ENCODE measurements at regions not wholly inside any gene's neighbourhood (a gene's known extent, or its start where the extent isn't known, plus 50 kb on each side); places are given as distances from the start of the nearest gene placed in this dataset.

DNA sequence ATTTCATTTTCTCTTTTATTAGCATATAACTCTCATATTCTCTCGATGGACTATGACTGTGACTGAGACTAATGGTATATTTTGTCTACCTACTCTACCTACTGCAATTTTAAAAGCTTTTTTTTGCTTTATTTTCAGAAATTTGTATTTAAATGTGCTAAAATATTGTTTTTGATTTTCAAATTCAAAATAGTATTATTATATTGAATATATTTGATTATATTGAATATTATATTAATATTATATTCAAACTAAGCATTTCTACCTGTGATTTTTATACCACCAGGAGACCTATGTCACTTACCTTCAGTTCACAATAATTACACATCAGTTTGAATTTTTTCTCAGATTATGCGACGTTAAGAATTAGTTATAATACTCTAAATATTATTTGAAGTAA, 700.5 kb upstream of the RGMB start:
- DNase-seq = no peak

DNA sequence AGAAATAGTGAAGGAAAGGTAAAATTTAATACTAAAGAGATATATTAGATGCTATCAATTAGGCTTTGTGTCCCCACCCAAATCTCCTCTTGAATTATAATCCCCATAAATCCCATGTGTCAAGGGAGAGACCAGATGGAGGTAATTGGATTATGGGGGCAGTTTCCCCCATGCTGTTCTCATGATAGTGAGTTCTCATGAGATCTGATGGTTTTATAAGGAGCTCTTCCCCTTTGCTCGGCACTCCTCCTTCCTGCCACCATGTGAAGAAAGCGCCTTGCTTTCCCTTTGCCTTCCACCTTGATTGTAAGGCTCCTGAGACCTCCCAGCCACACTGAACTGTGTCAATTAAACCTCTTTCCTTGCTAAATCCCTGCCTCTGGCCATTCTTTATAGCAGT, 697.0 kb upstream of the RGMB start:
- DNase-seq = no peak

DNA sequence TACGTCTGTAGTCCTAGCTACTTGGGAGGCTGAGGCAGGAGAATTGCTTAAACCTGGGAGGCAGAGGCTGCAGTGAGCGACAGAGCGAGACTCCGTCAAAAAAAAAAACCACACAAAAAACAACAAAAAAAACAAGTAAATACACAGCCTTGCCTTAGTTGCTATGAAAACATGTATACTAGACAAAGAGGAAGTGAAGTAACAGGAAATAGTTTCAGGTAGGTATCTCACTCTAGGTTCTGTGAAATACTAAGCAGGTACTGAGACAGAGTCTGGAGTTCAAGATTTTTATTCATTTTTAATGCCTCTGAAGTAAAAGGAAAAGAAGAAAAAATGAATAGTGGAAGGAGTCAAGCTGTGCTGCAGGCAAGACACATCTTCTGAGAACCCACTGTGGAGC, 687.9 kb upstream of the RGMB start:
- DNase-seq = no peak

DNA sequence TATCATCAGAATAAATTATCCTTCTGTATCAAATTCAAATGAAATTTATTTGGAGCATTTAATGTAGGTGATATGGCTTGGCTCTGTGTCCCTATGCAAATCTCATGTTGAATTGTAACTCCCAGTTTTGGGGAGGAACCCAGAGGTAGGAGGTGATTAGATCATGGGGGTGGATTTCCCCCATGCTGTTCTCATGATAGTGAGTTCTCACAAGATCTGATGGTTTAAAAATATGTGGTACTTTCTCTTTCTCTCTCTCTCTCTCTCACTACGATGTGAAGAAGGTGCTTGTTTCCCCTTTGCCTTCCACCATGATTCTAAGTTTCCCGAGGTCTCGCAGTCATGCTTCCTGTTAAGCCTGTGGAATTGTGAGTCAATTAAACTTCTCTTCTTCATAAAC, 678.4 kb upstream of the RGMB start:
- no peak for DNase-seq

DNA sequence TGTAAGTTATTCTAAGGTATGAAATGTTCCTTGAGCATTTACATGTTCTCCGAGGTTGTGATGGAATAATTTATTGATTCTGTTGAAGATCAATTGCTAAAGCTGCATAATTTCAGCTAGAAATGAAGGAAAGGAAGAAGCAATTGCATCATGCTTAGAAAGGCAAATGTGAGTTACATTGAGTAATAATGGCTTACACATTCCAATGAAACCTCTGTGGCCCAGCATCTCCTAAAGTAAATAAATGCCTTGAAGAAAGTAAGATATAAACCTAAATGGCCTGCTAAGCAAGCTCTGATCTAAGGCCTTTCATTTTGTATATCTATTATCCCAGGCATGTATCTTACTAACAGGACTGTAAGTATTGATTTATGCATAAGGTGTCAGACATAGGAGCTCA, 677.3 kb upstream of the RGMB start:
- peak; percentile 80 for DNase-seq

DNA sequence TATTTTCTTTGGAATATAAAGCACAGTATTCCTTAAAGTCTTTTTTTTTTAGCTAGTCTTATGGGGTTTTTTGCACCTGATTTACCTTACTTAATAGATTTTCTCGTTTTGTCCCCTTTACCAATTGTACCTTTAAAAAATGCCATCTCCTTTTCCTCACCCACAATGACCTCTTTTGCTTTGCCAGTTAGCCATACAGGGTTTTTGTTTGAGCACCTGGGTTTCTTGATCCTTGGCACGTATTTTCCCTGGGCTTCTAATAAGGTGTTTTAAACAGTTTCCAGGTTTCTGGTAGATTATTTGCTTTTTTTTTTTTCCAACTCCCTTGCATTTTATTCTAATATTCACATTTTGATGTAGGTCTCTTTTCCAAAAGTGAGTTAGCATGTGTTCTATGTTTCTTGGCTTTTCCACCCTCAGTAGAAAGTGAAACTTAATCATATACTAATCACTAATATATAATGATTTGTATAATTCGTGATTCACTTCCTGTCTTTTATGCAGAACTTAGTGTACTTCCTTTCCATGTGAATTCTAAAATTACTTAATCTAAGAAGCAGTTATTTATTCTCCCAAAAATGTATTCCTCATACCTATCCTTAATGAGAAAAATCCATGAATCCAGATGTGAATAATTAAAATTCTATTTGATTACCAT, 673.9 kb upstream of the RGMB start:
- peak; percentile 17 for DNase-seq

DNA sequence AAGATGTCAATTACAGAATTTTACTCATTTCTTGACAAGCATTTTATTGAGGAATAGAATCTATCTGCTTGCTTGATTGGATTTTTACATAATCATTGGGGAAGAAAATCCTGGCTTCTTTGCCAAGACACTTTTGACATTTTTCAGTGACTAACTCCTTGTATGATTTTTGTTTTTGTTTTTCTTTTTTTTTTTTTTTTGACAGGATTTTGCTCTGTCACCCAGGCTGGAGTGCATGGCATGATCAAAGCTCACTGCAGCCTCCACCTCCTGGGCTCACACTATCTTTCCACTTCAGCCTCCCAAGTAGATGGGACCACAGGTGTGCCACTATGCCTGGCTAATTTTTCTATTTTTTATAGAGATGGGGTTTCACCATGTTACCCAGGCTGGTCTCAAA, 672.3 kb upstream of the RGMB start:
- DNase-seq = no peak

DNA sequence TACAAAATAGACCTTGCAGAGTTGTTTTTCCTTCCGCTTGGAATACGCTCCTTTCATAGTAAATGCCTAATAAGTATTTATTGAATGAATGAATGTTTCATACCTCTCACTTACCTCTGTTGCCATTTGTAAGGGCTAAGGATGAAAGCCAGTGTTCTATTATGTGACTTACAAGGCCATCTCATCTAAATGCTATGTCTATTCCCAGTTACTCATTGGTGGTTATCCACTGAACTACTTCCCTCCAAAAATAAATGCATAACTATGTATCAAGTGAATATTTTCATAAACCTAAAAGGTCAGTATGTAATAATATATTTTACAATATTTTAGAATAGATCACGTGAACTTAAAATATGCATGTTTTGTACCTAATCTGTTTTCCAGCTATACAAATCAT, 670.5 kb upstream of the RGMB start:
- no peak for DNase-seq

DNA sequence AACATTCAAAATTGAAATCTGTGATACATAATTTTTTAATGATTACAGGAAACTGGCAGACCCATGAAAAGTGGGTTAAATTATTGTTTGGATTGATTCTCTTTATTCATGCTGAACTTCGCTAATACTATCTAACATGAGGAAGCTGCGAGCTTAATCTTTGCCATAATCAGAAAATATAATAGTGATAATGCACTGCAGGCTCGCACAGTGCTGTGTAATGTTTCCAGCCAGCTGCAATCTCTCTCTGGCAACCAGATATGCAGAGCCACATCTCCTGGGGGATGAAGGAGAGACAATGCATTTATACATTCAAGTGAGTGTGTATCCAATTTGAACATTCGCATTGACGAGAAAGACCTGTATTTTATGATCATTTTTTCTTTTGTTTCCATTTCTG, 669.7 kb upstream of the RGMB start:
- DNase-seq = no peak

DNA sequence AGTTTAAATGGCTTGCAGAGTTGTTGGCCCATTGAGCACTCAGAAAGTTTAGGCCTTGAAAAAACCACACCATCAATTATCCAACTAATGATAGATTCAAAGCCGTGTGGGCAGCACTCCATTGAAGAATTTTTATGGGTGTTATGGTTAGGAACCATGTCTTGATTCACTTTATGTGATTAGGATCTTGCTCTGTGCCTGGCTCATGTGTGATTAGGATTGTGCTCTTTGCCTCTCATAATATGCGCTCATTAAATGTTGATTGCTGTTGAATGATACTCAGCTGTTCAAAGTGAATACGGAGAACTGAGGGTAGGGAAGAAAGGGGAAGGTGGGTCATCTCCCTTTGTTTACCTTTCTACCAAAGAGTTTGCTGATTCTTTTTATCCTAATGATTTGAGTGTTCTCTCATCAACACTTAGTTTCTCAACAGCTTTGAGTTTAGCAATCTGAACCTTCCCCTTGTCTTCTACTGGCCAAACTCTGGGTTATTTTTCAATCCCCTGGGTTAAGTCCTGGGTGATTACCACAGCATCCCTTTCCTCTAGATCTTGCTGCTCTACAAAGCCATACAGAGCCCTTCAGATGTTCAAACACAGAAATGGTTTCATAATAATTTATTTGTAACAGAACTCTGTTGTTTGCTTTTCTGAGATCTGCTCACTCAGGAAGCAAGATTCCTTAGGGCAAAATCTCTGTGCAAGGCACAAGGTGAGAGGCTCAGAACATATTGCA, 668.8 kb upstream of the RGMB start:
- DNase-seq = no peak

DNA sequence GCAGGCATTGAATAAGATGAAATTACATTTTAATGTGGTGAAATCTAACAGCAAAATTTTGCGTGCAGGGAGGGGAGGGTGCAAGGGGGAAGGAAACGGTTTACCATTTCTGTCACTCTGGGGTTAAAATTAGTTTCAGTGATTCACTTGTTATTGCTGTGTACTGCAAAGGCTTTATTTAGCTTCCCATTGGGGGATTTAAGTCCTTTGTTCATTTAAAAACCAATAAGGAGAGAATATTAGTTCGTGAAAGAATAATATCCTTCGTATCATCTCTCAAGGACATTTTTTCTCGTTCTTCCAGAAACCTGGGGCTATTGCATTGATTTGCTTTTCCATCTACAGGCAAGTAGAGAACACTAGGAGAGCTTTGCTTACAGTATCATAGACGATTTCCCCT, 667.8 kb upstream of the RGMB start:
- no peak for DNase-seq

DNA sequence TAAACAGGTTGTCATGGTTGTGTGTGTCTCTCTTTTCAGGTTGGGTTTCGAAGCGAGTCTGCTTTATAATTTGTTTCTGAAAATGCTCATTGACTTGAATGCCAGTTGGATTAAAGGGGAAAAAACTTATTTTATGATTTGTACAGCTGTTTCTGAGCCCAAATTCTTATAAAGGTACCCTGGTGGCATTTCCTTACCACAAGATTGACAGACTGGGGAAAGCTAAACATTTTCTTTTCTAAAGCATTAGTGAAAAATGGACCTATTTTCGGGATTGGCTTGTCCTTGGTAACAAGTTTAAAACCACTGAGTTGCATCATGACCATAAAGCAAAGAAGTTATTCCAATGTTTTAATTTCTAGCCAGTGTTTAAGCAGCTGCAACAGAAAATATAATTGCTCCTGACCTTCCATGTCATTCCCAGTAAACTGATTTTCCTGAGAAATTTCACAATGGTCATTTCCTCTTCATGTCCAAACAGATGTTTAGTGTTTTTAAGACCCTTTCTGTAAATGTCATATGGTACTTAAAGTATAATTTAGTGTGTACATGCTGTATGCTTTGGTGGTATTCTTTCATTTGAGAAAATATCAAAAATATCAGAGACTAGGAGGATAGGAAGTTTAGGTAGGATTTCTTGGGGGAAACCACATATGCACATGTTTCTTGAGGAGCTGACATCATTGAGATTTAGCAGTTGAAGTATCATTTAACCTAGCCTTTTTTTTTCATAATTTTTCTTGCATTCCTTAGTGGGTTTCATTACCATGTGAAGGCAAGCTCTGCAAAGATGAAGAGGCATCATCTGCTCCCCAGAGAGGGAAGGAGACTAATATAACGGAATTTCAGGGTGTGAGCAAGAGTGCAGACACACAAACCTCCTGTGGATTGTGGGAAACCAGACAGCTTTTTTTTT, 667.1 kb upstream of the RGMB start:
- peak; percentile 94 for DNase-seq

DNA sequence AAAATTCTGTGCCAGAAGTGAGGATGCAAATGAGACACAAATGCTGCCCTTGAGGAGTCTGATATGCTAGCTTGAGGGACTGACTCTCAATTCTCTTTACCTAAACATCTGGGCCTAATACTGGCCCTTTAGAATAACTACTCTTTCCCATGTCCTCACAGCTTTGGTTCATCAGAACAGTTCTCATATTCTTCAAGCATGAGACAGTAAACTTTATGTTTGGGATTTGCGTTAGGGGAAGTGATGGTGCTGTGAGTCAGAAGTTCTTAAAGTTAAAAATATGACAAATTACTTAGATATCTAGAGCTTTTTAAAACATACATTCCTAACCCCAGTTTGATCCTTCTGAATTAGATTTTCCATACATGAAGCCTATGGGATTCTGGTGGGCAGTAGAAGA, 665.0 kb upstream of the RGMB start:
- DNase-seq = peak; percentile 95

DNA sequence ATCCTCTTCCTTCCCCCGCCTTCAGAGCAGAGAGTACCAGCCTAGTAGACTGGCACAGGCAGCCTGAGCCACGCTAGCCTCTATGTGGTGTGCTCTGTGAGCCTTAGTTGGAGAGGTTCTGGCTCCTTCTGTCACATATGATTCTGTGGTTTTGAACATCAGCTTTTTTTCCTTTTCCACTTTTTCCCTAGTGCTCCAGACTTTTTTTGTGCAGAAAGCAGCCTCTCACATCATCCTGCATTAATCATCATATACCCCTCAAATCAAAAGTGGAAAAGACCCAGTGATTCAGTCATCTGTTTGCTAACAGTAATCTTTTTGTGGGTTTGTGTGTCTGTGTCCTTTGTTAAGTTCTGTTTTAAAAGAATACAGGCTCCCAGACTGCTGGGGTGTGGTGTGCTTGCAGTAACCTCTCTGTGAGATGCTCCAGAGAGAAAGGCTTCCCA, 663.9 kb upstream of the RGMB start:
- peak; percentile 91 for DNase-seq

DNA sequence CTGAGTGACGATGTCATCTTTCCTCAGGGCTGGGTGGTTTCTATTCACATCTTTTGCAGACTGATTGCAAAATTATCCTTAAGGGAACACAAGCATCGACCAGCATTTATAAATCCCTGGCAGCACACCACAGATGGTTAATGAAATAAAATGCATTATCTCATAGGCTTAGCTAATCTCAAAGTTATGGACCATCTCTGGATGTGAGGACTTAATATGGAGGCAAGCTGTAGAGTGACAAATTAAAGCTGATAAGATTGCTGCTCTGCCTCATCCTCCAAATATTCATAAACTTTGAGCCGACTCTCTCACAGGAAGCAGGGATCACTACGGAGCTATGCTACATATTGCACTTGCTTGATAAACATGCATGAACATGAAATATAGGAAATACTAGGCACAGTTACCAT, 663.2 kb upstream of the RGMB start:
- DNase-seq = peak; percentile 89

DNA sequence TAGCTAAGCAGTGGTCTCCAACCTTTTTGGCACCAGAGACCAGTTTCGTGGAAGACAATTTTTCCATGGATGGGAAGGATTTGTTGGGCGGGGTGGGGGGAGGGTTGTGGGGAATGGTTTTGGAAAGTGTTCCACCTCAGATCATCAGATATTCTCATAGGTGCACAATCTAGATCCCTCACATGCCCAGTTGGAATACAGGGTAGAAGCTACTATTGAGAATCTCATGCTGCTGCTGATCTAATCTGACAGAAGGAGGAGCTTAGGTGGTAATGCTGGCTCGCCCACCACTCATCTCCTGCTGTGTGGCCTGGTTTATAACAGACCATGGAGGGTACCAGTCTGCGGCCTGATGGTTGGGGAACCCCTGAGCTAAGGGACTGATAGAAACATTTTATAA, 662.7 kb upstream of the RGMB start:
- no peak for DNase-seq

DNA sequence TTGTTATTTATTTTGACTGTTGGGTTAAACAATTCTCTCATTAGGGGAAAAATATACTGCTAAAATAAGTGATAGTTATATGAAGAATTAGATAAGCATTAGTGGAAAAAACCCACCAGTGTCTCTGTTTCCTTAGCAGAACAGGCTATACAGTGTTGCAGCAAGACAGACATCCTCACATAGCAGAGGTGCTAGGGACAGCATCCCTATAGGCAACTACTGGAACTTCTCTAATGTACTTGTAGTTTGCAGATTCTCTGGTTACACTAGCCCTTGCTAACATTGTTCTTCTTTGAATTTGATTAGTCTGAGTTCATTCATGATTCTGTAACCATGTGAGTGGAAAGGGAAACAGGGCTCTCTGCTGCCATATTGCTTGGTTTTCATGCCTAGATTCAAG, 661.8 kb upstream of the RGMB start:
- DNase-seq = no peak

DNA sequence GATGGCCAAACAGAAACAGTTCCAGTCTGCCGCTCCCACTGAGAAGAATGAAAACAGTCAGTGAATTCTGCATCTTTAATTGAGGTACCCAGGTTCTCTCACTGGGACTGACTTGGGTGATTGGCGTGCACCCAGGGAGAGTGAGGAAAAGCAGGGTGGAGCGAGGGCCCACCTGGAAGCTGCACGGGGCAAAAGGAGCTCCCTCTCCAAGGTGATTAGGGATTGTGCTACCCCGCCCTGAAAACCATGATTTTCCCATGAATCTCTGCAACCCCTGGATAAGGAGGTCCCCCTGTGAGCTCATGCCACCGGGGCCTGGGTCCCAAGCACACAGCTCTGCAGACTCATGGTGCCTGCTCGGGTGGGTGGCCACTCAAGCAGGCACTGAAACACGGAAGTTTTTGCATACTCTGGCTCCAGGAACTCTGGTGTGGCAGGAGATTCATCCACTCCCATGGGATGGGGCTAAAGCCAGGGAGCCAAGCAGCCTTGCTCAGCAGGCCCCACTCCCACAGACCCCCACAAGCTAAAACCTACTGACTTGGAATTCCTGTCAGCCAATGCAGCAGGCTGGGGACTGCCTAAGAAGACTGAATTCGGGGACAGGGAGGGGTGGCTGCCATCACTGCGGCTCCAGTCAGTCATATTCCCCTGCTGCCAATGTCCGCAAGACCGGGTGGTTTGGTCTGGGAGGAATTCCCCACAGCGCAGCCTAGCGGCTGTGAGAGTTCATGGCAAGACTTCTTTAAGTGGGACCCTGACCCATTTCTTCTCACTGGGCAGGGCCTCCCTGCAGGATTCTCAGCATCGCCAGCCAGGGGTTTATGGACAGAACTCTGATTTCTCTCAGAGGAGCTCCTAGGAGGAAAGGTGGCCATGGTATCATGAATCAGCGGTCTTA, 652.2 kb upstream of the RGMB start:
- DNase-seq = no peak

DNA sequence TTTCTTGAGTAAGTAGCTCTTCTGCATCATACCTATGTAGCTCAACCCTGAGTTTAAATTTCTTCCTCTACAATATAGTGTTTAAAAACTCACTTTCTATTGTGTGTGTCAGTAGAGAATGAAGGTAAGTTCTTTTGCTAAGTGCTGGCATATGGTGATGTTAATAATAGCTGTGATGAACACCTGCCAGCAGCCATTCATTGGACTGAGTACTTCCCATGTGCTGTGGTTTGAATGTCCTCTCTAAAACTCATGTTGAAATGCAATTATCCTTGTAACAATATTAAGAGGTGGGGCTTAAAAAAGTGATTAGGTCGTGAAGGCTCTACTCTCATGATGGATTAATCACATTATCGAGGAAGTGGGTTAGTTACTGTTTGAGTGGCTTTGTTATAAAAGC, 645.2 kb upstream of the RGMB start:
- no peak for DNase-seq

DNA sequence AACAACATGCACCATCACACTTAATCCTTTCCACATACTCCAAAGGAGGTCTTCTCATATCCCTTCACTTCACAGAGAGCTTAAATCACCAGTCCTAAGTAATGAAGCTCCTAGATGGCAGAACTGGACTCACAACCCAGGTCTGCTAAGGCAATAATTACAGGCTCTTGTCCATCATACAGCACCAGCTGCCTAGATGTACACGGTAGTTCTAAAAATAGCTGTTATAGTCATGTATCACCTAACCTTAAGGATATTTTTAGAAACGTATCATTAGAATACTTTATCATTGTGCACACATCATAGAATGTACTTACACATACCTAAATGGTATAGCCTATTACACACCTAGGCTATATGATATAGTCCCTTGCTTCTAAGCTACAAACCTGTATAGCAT, 644.6 kb upstream of the RGMB start:
- no peak for DNase-seq

DNA sequence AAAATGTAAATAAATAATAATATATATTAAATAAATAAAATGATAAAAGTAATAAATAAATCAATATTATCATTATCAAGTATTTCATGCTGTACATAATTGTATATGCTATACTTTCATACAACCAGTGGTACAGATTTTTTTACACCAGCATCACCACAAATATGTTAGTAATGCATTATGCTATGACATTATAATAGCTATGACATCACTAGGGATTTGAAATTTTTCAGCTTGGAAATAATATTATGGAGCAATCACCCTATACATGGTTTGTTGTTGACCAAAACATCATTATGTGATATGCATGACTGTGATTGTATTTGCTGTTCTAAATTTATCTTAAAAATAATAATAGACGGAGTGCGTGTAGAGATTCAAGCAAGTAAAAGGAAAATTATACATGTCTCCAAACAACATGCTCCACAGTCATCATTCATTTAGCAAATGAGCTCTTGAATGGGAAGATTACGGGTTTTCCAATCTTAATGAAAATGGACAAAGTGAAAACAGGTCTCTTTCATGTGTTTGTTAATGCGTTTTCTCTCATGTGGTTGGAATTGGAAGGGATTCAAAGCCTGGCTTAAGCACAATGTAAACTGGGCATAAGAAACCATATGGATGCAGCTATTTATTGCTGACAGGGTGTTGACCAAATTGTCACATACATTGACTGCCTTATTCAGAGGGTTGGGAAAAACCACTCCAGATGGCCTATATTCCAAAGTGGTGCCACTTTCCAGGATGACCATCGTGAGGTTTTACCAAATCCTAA, 643.0 kb upstream of the RGMB start:
- DNase-seq = peak; percentile 19

DNA sequence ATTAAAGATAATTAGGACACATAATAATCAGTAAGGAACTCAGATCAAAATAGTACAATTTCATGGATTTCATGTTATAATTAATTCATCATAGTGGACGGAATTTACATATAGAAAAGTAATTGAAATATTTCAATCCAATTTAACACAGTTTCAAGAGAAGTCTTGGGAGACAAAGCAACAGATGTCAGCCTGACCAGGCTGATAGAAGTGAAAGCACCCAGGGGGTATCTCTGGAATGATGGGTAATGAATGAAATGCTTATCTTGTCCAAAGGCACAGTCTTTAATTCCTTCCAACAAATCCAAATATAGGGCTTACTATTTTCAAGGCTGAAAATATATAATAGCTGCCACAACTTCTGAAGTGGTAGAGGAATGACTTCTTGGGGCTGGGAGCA, 629.3 kb upstream of the RGMB start:
- DNase-seq = no peak

All from fibroblast of skin of abdomen (primary cell).